ENCODE measurements at regions not wholly inside any gene's neighbourhood (a gene's known extent, or its start where the extent isn't known, plus 50 kb on each side); places are given as distances from the start of the nearest gene placed in this dataset.

- FAIRE-seq (no peak), DNase-seq (ENCODE audit: low read depth, low spot score) (no peak)
- no peak overlapping the region for H3K27ac ChIP-seq (ENCODE audit: insufficient read depth, low read depth, low read length)
- H3K36me3 ChIP-seq (ENCODE audit: control insufficient read depth in 2 of 2, extremely low read depth in 1 of 2, insufficient read depth in 2 of 2, low read length in 2 of 2) = no peaks in the 10 kb centered on the region
- H4K20me1 ChIP-seq (replicated peaks; ENCODE audit: control insufficient read depth, extremely low read depth, insufficient read depth, low read length) = no peaks in the 10 kb centered on the region
- intact Hi-C loops (cut with micrococcal nuclease) (no loop called here), dilution Hi-C loops (cut with MboI; ENCODE audit: extremely low pct_ligation_motif_present, low sequenced_read_pairs) (no loop called here)
- H3K4me2 ChIP-seq (ENCODE audit: insufficient read depth, low read length) = no peak overlapping the region
- no peaks in the 10 kb centered on the region for H3K9me3 ChIP-seq (replicated peaks; ENCODE audit: control insufficient read depth, insufficient read depth, low read length)
- no peak overlapping the region for H2AFZ ChIP-seq (ENCODE audit: low read depth, low read length)
- ChIA-PET CTCF (no interaction called here), POLR2A (no interaction called here)
- no TSS peak for BruUV-seq (replicated peaks)
- no peak overlapping the region for H3K9ac ChIP-seq (replicated peaks; ENCODE audit: extremely low read depth, insufficient read depth, low read length)
- H3K79me2 ChIP-seq (ENCODE audit: control insufficient read depth, insufficient read depth, low read length) = no peaks in the 10 kb centered on the region
- H3K9me1 ChIP-seq (replicated peaks; ENCODE audit: control insufficient read depth, extremely low read depth, insufficient read depth, low read length) = no peaks in the 10 kb centered on the region
- no peak overlapping the region for H3K4me3 ChIP-seq (replicated peaks in 1 of 3; ENCODE audit: insufficient read depth in 1 of 3, low read depth in 1 of 3, low read length in 3 of 3)
- no peaks in the 10 kb centered on the region for H3K27me3 ChIP-seq (ENCODE audit: control insufficient read depth in 2 of 2, insufficient read depth in 2 of 2, low read length in 2 of 2)
- H3K4me1 ChIP-seq (ENCODE audit: control insufficient read depth, extremely low read depth, insufficient read depth, low read length) = no peaks in the 10 kb centered on the region
- TF ChIP-seq GATA2 (IDR thresholded peaks at IDR 0.05; ENCODE audit: insufficient read depth, insufficient read length, low read depth, low read length) (no peak), FOS (IDR thresholded peaks at IDR 0.05; ENCODE audit: borderline replicate concordance, insufficient read depth, low read length) (no peak), MYC (IDR thresholded peaks at IDR 0.05; ENCODE audit: low read depth, low read length) (no peak), CTCF (IDR thresholded peaks at IDR 0.05; ENCODE audit: extremely low read depth in 1 of 2, insufficient read depth in 1 of 2, low read depth in 1 of 2, low read length in 2 of 2) (no peak), POLR2A (IDR thresholded peaks at IDR 0.05; ENCODE audit: low read depth, low read length) (no peak), EZH2 (IDR thresholded peaks at IDR 0.05; ENCODE audit: borderline replicate concordance, low read depth, low read length, severe bottlenecking) (no peak), POLR2AphosphoS5 (IDR thresholded peaks at IDR 0.05; ENCODE audit: insufficient read depth, low read depth, low read length) (no peak), MAX (IDR thresholded peaks at IDR 0.05; ENCODE audit: insufficient read depth, insufficient read length) (no peak), JUN (IDR thresholded peaks at IDR 0.05; ENCODE audit: borderline replicate concordance, insufficient read depth, insufficient read length, low read depth) (no peak)
Observed at GRCh38 chr20:57794600-57795341, 85.0 kb upstream of the PMEPA1 start.
